ENCODE measurements at regions not wholly inside any gene's neighbourhood (a gene's known extent, or its start where the extent isn't known, plus 50 kb on each side); places are given as distances from the start of the nearest gene placed in this dataset.

DNA sequence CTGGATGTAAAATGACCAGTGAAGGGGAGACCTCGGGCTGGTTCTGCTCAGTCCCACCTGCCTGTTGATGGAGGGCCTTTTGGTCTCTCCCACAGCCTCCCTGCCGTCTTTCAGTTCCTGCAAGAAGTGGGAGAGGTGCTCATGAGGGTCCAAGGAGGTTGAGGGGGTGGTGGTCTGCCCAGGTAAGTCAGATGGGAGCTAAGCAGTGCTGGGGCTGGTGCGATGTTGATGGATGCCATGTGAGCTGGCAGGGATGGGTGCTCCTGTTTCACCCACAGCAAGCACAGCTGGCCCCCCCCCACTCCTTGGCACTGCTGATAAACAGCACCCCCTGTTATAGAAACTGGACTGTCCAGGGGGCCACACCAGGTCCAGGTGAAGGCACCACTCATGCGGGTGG lies 145.6 kb downstream of the NSG2 start:
- DNase-seq (ENCODE audit: low read depth in 3 of 3), result no peak

DNA sequence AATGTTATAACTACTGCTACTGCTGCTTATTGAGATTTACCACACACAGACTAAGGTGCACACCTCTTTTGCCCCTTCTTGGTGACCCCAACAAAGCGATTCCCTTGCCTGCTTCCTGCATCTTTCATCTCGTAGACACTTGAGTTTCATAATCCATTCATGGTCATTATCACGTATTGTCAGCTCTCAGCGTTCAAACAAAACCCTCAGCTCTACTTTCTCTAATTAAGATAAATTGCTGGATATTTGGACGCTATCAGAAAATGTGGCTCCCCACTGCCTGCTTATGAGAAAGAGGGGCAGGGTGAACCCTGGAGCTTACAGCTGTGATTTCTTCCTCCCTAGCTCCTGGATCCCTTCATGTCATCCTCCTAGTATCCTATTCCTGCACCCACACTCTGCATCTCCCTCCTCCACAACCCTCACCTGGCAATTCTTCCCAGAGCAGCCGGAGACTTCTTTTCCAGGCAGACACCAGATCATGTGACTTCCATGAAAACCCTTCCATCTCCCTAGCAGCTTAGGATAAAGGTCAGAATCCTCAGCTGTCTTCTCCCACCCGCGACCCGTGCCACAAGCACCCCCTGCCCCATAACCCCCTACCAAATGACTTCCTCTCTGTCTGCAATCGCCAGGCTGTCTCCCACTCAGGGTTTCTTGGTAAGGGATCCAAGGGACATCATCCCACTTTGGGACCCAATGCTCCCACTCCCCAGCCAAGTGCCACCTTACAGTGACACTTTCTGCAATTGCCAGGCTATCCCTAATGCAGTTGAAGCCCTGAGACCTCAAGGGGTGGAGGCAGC lies 146.5 kb downstream of the NSG2 start:
- no peak for DNase-seq (ENCODE audit: low read depth in 3 of 3)

- no peak for DNase-seq (ENCODE audit: low read depth in 3 of 3)
Observed at GRCh38 chr5:174192901-174193300, 147.4 kb downstream of the NSG2 start.

DNA sequence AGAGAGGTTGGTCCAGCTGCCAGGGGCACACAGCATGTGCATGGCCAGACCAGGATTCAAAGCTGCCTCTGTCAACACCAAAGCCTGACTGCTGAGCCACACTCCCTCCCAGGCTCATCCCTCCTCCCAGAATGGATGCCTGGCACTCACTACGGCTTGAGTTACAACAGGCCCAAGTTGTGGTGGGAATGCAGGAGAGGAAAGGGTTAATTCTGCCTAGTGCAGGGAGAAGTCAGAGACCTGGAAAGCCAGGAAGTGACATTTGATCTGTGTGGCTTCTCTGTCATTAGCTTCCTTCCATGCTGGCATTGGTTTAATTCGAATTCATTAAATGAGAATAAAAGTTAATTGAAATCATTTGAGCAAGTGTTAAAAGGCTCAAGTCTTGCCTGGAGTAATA lies 150.0 kb downstream of the NSG2 start:
- no peak for DNase-seq (ENCODE audit: low read depth in 3 of 3)

DNA sequence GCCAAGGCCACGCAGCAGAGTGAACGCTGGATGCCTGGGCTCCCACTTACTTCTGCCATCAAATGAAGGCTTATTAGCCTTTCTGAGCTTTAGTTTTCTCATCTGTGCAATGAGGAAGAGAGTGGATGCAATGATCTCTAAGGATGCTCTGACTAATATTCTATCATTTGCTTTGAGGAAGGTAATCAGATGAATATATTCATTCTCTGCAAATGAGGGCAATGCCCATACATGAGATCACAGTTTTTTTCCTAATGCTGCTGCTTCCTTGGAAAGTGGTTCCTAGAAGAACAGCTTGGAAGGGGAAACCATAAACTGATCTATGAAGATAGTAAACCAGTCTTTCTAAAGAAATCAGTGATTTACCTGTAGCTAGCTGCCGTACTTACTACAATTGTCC lies 152.4 kb downstream of the NSG2 start:
- DNase-seq (ENCODE audit: low read depth in 3 of 3), result no peak

GRCh38 chr5:174198541-174198940 lies 153.0 kb downstream of the NSG2 start:
- no peak for DNase-seq (ENCODE audit: low read depth in 3 of 3)

- no peak for DNase-seq (ENCODE audit: low read depth in 3 of 3)
Observed at GRCh38 chr5:174202996-174203395, 157.5 kb downstream of the NSG2 start.

- DNase-seq (ENCODE audit: low read depth in 3 of 3), result no peak
Observed at GRCh38 chr5:174204535-174205313, 159.2 kb downstream of the NSG2 start.

DNA sequence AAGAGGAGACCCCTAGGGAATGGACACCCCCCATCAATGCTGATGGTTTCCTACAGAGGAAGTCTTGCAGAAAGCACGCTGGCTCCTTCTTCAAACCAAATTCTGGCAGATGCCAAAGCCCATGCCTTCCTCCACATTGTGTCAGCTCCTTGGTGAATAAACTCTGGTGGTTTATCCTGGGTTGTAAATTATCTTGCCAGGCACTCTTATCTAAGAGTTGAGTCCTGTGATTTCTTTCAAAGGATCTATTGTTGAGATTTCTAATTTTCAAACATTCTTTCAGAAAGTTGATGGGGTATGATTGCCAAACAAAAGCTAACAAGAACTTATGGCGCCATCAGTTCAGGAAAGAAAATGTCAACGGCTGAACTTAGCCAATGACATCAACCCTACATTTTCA lies 160.4 kb downstream of the NSG2 start:
- no peak for DNase-seq (ENCODE audit: low read depth in 3 of 3)

DNA sequence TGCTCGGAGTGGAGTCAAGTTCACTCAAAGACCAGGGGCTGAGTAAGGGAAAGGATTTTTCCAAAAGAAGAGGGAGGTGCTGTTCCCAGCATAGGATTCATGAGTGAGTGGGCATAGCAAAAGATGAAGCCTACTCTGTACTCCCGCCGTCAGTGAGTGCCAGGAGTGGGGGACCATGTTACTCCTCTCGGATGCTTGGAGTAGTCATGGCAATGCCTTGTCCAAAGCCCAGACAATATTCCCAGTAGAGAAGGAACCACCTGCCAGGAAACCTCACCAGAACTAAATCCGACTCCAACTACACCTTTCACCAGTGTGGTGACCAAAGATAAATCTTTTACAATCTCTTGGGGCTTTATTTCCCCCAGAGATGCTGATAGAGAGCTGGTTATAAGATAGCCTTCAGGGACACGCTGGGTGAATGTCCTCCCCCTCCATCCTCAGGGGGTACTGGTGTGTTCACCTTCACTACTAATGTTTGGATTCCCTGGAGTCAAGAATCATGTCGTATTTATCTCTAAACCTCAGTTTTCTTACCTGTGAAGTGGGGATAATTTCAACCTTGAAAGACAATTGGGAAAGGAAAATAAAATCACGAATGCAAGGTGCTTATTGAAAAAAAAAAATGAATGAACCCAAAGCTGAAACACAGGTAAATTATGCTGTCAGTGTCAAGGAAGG lies 165.2 kb downstream of the NSG2 start:
- no peak for DNase-seq (ENCODE audit: low read depth in 3 of 3)

GRCh38 chr5:174211277-174211626 lies 165.7 kb downstream of the NSG2 start:
- DNase-seq (ENCODE audit: low read depth in 3 of 3), result no peak

- DNase-seq (ENCODE audit: low read depth in 3 of 3), result no peak
Observed at GRCh38 chr5:174217527-174217926, 172.0 kb downstream of the NSG2 start.

- no peak for DNase-seq (ENCODE audit: low read depth in 3 of 3)
Observed at GRCh38 chr5:174218162-174218561, 172.7 kb downstream of the NSG2 start.

DNA sequence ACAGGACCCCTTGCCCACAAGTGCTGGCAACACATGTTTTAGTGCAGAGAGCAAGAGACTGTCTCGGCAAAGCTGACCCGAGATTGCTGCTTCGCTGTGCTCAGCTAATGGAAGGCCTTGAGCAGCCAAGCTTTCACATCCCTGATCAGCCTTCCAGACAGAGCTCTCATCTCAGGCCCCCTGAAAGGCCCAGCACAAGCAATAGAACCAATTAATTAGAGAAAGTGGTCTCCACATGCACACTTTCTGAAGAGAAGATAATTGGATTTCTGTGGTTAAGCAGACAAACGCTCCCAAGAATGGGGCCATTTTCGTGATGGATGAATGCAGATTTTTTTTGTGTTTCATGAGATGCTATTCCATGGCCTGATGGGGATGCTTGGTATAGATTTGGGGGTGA lies 174.9 kb downstream of the NSG2 start:
- no peak for DNase-seq (ENCODE audit: low read depth in 3 of 3)

DNA sequence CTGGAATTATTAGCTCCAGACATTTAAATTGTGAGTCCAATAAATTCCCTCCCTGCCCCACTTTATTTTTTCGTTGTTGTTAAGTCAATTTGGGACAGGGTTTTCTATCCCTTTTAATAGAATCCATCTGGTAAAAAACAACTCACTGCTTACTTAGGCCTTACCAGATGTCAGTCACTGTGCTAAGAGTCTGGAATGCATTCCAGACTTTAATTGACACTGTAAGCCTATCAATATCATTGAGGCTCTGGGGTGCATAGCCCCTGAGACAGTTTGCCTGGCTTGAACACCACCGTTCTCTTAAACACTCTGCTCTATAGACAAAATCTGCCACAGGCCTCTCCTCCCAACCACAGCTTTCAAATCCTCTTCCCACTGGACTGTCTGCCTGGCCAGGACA lies 175.9 kb downstream of the NSG2 start:
- DNase-seq (ENCODE audit: low read depth in 3 of 3), result no peak

- DNase-seq (ENCODE audit: low read depth in 3 of 3), result no peak
Observed at GRCh38 chr5:174221946-174222345, 176.4 kb downstream of the NSG2 start.

- DNase-seq (ENCODE audit: low read depth in 3 of 3), result no peak
Observed at GRCh38 chr5:174222891-174223290, 177.4 kb downstream of the NSG2 start.

GRCh38 chr5:174223355-174223754 lies 177.8 kb downstream of the NSG2 start:
- no peak for DNase-seq (ENCODE audit: low read depth in 3 of 3)

DNA sequence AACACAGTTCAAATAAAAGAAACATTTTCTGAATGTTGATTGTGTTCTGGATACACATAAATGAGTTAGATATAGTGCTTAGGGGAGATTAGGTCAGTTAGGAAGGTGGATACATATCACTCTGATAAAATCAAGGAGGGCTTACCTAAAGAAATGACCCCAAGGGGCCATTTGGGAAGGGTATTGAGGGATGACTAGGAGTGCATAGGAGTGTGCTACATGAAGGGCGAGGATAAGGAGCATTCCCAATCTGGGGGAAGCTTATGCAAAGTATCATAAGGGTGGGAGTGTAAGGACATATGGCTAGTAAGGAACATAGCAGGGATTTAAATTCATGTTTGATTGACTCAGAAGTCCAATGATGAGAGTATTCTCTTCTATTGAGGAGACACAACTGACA lies 183.6 kb downstream of the NSG2 start:
- no peak for DNase-seq (ENCODE audit: low read depth in 3 of 3)

DNA sequence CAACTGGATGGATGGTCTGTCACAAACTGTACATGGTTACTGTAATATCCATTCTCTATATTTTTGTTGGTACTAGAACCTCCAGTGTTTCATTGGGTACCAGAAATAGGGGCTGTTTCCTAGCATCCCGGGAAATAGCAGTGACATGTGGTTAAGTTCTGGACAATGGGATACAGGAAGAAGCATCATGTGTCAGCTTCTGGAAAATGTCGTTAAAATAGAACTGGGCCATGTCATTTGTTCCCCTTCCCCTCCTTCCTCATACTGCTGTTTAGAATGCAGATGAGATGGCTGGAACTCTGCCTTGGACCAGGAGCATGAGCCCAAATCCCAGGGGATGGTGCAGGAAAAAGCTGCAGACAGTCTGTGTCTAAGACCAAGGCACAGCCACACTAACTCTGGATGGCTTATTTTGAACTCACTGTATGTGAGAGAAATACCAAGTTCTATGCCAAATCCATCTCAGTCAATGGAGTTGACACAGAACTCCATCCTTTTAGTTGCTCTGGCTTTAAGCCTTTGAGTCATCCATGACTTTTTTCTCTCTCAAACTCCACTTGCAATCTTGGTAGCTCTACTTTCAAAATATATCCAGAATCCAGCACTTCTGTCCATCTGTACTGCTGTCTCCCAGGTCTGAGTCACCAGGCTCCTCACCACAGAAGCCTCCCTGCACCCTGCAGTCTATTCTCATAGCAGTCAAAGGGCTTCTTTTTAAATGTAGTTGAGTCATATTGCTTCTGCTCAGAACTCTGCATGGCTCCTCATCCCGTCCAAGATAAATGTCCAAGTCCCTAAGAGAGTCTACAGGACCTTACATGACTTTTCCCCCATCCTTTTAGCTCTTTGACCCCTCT lies 184.2 kb downstream of the NSG2 start:
- no peak for DNase-seq (ENCODE audit: low read depth in 3 of 3)

- no peak for DNase-seq (ENCODE audit: low read depth in 3 of 3)
Observed at GRCh38 chr5:174231956-174232487, 186.5 kb downstream of the NSG2 start.

DNA sequence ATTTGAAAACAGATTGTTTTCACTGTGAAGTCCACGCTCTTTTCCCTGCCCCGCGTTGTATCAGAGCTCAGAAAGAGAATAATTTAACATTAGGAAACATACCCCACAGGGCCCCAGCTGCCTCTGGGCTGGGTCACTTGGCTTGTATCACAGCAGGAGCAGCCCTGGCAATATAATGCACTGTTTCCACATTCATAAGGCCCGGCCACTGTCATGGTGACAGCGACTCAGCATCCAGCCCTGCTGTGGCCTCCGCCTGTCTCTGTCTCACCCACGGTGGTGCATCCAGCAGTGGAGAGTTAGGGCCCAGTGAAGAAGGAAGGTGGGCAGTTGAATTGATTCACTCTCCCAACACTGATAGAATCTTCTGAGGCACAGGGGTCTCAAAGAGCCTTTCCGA lies 188.9 kb downstream of the NSG2 start:
- DNase-seq (ENCODE audit: low read depth in 3 of 3), result no peak
